GM23248 (cell line): ENCODE measurements at regions not wholly inside any gene's neighbourhood (a gene's known extent, or its start where the extent isn't known, plus 50 kb on each side); places are given as distances from the start of the nearest gene placed in this dataset.

Experiments
- EZH2 ChIP-seq: fragments of 200-600 bp; sonication (generic); IDR thresholded peaks from 2 replicates; pipeline ENCODE4 v1.6.1; 2018; ENCODE audit warnings: antibody characterized with exemption, mild to moderate bottlenecking; ENCODE audit not compliant: insufficient read depth, poor library complexity, severe bottlenecking
- EZH2phosphoT487 ChIP-seq: fragments of 200-600 bp; sonication (generic); IDR thresholded peaks from 2 replicates; pipeline ENCODE4 v1.6.1; 2018; ENCODE audit warnings: antibody characterized with exemption, moderate library complexity, mild to moderate bottlenecking, low read depth; ENCODE audit not compliant: insufficient read depth

GRCh38 chr2:236823041-236823629, 253.5 kb downstream of the ACKR3 start:
- no peak for TF ChIP-seq EZH2
- no peak for TF ChIP-seq EZH2phosphoT487
